Psoas muscle (tissue), 7 donors: ENCODE measurements at regions not wholly inside any gene's neighbourhood (a gene's known extent, or its start where the extent isn't known, plus 50 kb on each side); places are given as distances from the start of the nearest gene placed in this dataset.

ENCODE experiments used
- ATAC-seq, 4 donors: fragments of 200-7000 bp; cut with Tn5 transposase; one replicate each; pipeline ENCODE4 v1.9.1; 2020; ENCODE audit warnings: moderate library complexity in 3 of 4, mild to moderate bottlenecking in 2 of 4
- DNase-seq, 2 donors: peaks; one replicate each; pipeline ENCODE4 v3.0.0-alpha.2; 2020
- H3K27ac ChIP-seq: fragments of 200-600 bp; one replicate; pipeline ENCODE4 v1.8.0; 2022
- H3K27me3 ChIP-seq, 3 donors: fragments of 200-600 bp in 1 of 3; one replicate each; pipeline versions ENCODE4 v1.6.1 to v1.8.0; 2013 to 2022; ENCODE audit warnings: low read length in 2 of 3, mild to moderate bottlenecking in 2 of 3, moderate library complexity in 1 of 3; ENCODE audit not compliant: insufficient read depth in 3 of 3
- H3K36me3 ChIP-seq, 2 donors: fragments of 200-600 bp in 1 of 2; one replicate each; pipeline versions ENCODE4 v1.6.1 to v1.8.0; 2013 to 2022; ENCODE audit warnings: low read depth in 1 of 2, mild to moderate bottlenecking in 1 of 2, moderate library complexity in 1 of 2; ENCODE audit not compliant: insufficient read depth in 1 of 2
- H3K4me1 ChIP-seq: fragments of 200-600 bp; one replicate; pipeline ENCODE4 v1.8.0; 2022
- H3K4me3 ChIP-seq: fragments of 200-600 bp; one replicate; pipeline ENCODE4 v1.8.0; 2022; ENCODE audit warnings: mild to moderate bottlenecking
- H3K9me3 ChIP-seq: fragments of 200-600 bp; one replicate; pipeline ENCODE4 v1.8.0; 2022
- WGBS, 3 donors: extraction: QIAGEN DNeasy Blood & Tissue Kit; methylation state at CpG; one replicate each; pipeline versions ENCODE4 v1.1.6 to v1.1.7; 2013; 5-methylcytosine and 5-hydroxymethylcytosine counted together
- intact Hi-C, 2 donors: fragments of 100-400 bp; cut with DNase I; formaldehyde crosslinking; loops; one replicate each; pipeline versions ENCODE4 v1.11.0 to v1.14.2; 2022
- TF ChIP-seq, protein P1 (sequence below): fragments of 200-600 bp; IDR thresholded peaks from one replicate; pipeline ENCODE4 v1.8.0; 2022; ENCODE audit warnings: antibody characterized with exemption
- donor health status: healthy with polysubstance abuse.
- donor health status: DM: no; HTN: no; CAD: no; lungs with moderate emphysema.
- donor health status: Bipolar disorder and iron deficiency.
- donor health status: healthy.
- donor health status: DM: yes; HTN: yes; CAD: no.
- donor health status: DM: no; HTN: no; CAD: no.
- donor health status: DM: yes; HTN: yes; CAD: no.

DNA sequence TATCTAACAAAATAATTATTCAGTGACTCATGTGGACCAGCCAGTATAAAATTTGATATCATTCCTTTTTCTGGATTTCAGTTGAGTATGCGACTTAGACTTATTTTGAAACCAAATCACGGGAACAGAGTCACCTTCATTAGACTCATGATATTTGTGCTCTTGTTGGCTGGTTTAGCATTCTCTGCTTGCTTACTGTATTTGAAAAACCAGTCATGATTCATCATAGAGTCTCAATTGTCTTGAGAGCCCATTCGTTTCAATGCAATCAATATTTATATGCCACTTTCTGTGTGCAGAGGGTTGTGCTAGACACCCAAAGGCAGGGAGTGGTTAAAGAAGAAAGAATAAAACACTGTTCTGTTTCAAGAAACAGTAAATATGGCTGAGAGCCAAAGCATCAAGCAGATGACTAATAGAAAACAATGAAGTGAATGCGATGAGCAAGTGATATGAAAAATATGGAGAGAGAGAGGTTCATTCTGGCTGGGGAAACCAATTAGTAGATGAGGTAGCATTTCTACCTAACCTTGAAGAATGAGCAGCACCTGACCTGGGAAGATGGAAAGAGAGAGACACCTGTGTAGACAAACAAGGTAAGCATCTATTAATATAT is 99.6 kb upstream of the MBNL2 start:
- 54 to 73% (median 58%) methylated on average over 4 of the region's 4 CpGs for WGBS, 3 donors
- TF ChIP-seq, protein P1, sequence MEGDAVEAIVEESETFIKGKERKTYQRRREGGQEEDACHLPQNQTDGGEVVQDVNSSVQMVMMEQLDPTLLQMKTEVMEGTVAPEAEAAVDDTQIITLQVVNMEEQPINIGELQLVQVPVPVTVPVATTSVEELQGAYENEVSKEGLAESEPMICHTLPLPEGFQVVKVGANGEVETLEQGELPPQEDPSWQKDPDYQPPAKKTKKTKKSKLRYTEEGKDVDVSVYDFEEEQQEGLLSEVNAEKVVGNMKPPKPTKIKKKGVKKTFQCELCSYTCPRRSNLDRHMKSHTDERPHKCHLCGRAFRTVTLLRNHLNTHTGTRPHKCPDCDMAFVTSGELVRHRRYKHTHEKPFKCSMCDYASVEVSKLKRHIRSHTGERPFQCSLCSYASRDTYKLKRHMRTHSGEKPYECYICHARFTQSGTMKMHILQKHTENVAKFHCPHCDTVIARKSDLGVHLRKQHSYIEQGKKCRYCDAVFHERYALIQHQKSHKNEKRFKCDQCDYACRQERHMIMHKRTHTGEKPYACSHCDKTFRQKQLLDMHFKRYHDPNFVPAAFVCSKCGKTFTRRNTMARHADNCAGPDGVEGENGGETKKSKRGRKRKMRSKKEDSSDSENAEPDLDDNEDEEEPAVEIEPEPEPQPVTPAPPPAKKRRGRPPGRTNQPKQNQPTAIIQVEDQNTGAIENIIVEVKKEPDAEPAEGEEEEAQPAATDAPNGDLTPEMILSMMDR, result no peak
- no peaks in the 10 kb centered on the region for H3K9me3 ChIP-seq
- H3K27me3 ChIP-seq, result no peaks in the 10 kb centered on the region
- intact Hi-C loops, result no loop called here
- no peak for DNase-seq
- peaks cover 40% of the 10 kb centered on the region for H3K4me1 ChIP-seq
- ATAC-seq, result no peak
- no peaks in the 10 kb centered on the region for H3K36me3 ChIP-seq
- H3K4me3 ChIP-seq, result no peak overlapping the region
- H3K27ac ChIP-seq, result no peak overlapping the region

DNA sequence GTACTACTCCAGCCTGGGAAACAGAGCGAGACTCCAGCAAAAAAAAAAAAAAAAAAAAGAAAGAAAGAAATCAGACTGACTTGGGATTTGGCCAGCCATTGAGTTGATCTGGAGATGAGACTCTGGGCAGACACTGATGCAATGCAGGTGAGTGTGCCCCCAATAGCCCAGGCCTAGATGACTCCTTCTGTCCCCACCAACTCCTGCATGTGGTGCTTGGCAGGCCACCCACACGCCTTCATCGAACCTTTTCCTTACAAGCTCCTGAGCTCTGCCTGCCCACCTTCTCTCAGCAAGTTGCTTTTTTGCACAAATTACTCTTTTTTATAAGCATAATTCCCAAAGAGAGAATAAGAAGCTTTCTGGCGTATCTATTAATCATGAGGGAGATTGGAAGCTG is 97.9 kb upstream of the MBNL2 start:
- peaks cover 40% of the 10 kb centered on the region for H3K4me1 ChIP-seq
- WGBS, 3 donors, result 89 to 96% (median 94%) methylated on average over 4 of the region's 4 CpGs
- no peak overlapping the region for H3K27ac ChIP-seq
- TF ChIP-seq, protein P1, result no peak
- ATAC-seq (no peak), DNase-seq (no peak)
- no peaks in the 10 kb centered on the region for H3K36me3 ChIP-seq
- no peak overlapping the region for H3K4me3 ChIP-seq
- H3K27me3 ChIP-seq, result no peaks in the 10 kb centered on the region
- no peaks in the 10 kb centered on the region for H3K9me3 ChIP-seq
- intact Hi-C loops, result no loop called here

DNA sequence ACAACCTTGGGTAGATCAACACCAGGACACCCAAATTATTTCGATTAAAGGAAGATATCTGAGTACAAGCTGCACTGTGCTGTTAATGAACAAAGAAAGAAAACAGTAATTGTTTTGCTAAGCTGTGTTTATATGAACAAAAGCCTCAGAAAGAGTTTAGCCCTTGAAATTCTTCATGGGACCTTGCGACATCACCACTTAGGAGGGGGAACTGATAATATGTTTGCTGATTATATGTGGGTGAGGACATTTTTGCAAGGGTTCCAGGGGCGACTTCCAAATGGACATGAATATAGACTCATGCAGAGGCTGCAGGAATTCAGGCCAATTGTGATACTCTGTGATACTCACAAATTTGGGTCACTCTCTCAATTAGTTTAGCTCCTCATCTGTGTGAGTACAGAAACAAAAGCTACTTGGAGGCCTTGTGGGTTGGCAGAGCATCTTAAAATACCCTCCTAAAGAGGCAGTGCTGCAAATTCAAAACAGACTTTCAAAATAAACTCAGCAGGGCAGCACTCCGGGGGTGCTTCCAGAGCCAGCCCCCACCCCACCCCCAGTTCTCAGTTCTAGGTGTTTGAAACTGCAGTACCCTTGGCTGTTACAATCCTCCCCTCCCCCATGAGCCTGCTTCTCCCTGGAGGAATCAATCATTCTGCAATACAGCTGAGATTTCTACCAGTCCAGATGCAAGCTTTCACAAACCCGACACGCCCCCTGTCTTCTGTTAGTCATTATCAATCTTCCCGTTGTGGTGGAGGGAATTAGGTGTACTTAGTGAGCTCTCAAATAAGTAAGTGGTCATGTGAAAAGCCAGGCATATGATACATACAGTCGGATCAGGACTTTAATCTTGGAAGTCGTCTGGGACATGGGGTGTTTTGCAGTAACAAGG is 97.0 kb upstream of the MBNL2 start:
- intact Hi-C loops, result loop anchor here in 1 of 2 donors (5.0 kb wide), 1 partner anchor 97 kb away; the partner anchor contains the start of gene MBNL2
- 36 to 45% (median 38%) methylated on average over 9 of the region's 9 CpGs for WGBS, 3 donors
- peak; percentile 86 to 95 (median 92) for ATAC-seq

GRCh38 chr13:97125810-97126738 is 96.1 kb upstream of the MBNL2 start:
- Histone ChIP-seq H3K27ac (peak overlapping the region; percentile 84), H3K9me3 (no peaks in the 10 kb centered on the region), H3K36me3 (no peaks in the 10 kb centered on the region), H3K4me3 (peak overlapping the region; percentile 38), H3K27me3 (no peaks in the 10 kb centered on the region), H3K4me1 (peaks cover 40% of the 10 kb centered on the region)
- peak; percentile 41 to 71 for DNase-seq
- whole genome bisulfite sequencing, 3 donors, result 58 to 65% (median 59%) methylated on average over 13 of the region's 13 CpGs
- TF ChIP-seq, protein P1, result no peak
- intact Hi-C loops, result loop anchor here in 1 of 2 donors (5.0 kb wide), 1 partner anchor 96 kb away; the partner anchor contains the start of gene MBNL2
- peak; percentile 86 to 95 (median 93) for ATAC-seq

More for the DNA sequence above, 97.0 kb upstream of the MBNL2 start:
- H3K27ac ChIP-seq, result peak overlapping the region; percentile 84
- H3K9me3 ChIP-seq, result no peaks in the 10 kb centered on the region
- peak; percentile 43 to 76 for DNase-seq
- no peaks in the 10 kb centered on the region for H3K27me3 ChIP-seq
- H3K36me3 ChIP-seq, result no peaks in the 10 kb centered on the region
- peaks cover 40% of the 10 kb centered on the region for H3K4me1 ChIP-seq
- TF ChIP-seq, protein P1, result no peak
- H3K4me3 ChIP-seq, result peak overlapping the region; percentile 38
